GM18498 (cell line): ENCODE measurements at regions not wholly inside any gene's neighbourhood (a gene's known extent, or its start where the extent isn't known, plus 50 kb on each side); places are given as distances from the start of the nearest gene placed in this dataset.
"Not testable (repeated sequence)": the region's sequence is repeated elsewhere in the genome, so short reads cannot be mapped to it uniquely, and the experiment has no call there.

Experiments used
- ATAC-seq: cut with Tn5 transposase; IDR thresholded peaks from one replicate; pipeline ENCODE4 v1.9.1; 2021; ENCODE audit warnings: mild to moderate bottlenecking, moderate library complexity; ENCODE audit not compliant: unreplicated experiment

GRCh38 chr5:143947313-143947712 lies 135.4 kb downstream of the HMHB1 start:
- no peak for ATAC-seq

GRCh38 chr5:143952809-143953208 lies 140.8 kb downstream of the HMHB1 start:
- ATAC-seq = no peak

GRCh38 chr5:143953851-143954250 lies 141.9 kb downstream of the HMHB1 start:
- no peak for ATAC-seq

- no peak for ATAC-seq
Observed at GRCh38 chr5:143955141-143955540, 143.2 kb downstream of the HMHB1 start.

GRCh38 chr5:143957455-143957854 lies 145.5 kb downstream of the HMHB1 start:
- no peak for ATAC-seq

DNA sequence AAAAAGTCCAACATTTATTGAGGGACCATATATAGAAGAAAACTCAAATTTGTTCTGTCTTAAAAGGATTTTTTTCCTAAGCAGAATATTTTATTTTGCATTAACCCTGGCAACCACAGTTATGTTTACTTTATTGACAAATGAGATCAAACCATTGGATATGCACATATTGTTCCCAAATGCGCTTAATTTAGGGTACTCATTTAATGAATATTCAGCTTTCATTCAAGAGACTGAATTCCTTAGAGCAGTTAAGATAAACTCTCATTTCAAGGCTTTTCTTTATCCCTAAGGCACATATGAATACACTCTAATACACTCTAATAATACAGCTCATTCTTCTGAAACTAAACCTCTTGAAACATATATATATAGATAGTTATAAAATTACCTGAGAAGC lies 150.2 kb downstream of the HMHB1 start:
- no peak for ATAC-seq

DNA sequence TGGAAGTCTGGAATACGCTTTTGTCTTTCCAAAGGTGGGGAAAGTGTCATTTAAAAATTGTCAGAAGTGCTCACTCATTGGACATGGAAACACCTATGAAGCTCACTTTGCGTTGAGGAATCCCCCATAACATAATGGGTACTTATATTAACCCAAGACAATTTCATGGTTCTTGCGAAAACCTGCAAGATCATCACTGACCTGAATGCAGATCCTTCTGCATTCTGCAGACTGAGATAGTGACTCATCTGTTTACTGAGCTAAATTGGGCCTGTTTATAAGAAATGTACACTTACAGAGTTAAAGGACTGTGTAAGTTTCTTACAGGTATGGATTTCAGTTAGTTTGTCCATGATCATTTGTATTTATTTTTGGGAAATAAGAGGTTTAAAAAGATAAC lies 153.0 kb downstream of the HMHB1 start:
- ATAC-seq = no peak

GRCh38 chr5:143966280-143966679 lies 154.3 kb downstream of the HMHB1 start:
- no peak for ATAC-seq

- ATAC-seq = peak; percentile 63
Observed at GRCh38 chr5:143968071-143968878, 156.3 kb downstream of the HMHB1 start.

DNA sequence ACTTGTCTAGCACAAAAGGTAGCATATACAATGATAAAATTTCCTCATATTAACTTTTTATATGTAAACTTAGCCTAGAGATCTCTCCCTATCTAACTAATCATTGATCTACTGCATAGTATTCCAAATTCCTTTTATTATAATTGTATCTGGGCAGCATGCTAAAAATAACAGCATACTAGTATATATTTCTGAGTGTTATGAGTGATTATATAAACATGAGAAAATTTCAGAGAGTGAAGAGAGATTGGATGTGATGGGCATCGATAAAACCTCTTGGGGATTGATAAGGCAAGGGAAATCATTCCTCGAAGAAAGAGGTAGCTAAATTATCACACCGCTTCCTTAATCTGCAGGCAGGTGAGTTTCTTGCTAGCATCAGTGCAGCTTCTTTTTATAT lies 158.2 kb downstream of the HMHB1 start:
- ATAC-seq = no peak

- ATAC-seq = no peak
Observed at GRCh38 chr5:143972068-143972467, 160.1 kb downstream of the HMHB1 start.

- ATAC-seq = no peak
Observed at GRCh38 chr5:143976055-143976454, 164.1 kb downstream of the HMHB1 start.

GRCh38 chr5:143977891-143978461 lies 166.0 kb downstream of the HMHB1 start:
- no peak for ATAC-seq

- ATAC-seq = peak; percentile 58
Observed at GRCh38 chr5:143979044-143979690, 167.2 kb downstream of the HMHB1 start.

GRCh38 chr5:143980506-143980905 lies 168.5 kb downstream of the HMHB1 start:
- ATAC-seq = no peak

GRCh38 chr5:143982957-143983356 lies 171.0 kb downstream of the HMHB1 start:
- ATAC-seq = not testable (repeated sequence)

- ATAC-seq = no peak
Observed at GRCh38 chr5:143985832-143986515, 174.0 kb downstream of the HMHB1 start.

DNA sequence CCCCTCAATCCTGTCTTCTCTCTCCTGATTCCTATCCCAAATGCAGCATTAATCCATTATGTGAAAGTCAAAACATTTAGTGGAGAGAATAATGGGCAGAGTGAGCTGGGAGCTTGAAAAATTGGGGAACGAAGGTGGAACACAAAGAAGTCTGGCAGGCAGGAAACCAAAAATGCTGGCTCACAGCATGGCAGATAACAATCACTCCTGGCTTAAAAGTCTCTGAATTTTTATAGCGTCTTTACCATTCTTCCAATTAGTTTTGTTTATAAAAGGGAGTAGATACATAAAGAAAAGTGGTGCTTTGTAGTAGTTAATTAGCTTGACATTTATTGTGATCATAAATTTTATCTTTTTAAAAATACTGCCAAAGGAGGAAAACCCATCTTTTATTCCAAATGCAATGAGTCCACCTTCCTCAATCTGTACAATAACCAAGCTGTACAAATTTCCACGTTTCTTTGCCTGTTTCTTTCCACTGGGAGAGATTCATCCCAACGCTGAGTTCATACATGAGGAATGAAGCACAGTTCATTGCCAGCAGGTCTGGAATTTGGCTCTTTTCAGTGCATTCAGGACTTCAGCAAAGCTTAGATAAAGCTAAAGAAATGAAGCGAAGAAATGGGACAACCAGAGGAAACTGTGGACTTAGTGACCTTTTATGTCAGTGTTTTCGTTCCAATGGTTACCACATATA lies 174.7 kb downstream of the HMHB1 start:
- ATAC-seq = no peak

DNA sequence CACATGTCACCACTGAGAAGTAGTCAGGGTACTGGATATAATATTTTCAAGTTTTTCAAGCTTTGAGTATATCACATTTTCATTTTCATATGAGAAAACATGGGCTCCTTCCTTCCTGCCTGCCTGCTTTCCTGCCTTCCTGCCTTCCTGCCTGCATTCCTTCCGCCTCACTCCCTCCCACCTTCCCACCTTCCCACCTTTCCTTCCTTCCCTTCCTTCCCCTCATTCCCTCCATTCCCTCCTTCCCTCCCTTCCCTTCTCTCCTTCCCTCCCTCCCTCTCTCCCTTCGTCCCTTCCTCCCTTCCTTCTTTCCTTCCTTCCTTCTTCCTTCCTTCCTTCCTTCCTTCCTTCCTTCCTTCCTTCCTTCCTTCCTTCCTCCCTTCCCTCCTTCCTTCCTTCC lies 175.3 kb downstream of the HMHB1 start:
- ATAC-seq = no peak

GRCh38 chr5:143987751-143988560 lies 176.0 kb downstream of the HMHB1 start:
- ATAC-seq = peak; percentile 56
